ENCODE measurements at regions not wholly inside any gene's neighbourhood (a gene's known extent, or its start where the extent isn't known, plus 50 kb on each side); places are given as distances from the start of the nearest gene placed in this dataset.
A peak's percentile ranks its signal among the peaks of the same experiment; 100 is the strongest.

GRCh38 chr4:121599049-121599448 lies 97.7 kb downstream of the ANXA5 start:
- Histone ChIP-seq H4K20me1 (ENCODE audit: insufficient read depth, low read length) (no peaks in the 10 kb centered on the region), H3K9me3 (ENCODE audit: low read length) (no peaks in the 10 kb centered on the region), H3K36me3 (replicated peaks in 1 of 2; ENCODE audit: control insufficient read depth in 1 of 2, insufficient read depth in 2 of 2, low read length in 2 of 2) (no peaks in the 10 kb centered on the region), H3K27me3 (ENCODE audit: control insufficient read depth in 1 of 2, insufficient read depth in 2 of 2, low read length in 2 of 2) (no peaks in the 10 kb centered on the region), H3K9ac (ENCODE audit: insufficient read depth, low read depth, low read length) (no peak overlapping the region), H3K4me1 (ENCODE audit: insufficient read depth, low read length) (no peaks in the 10 kb centered on the region), H3K27ac (ENCODE audit: extremely low read length, insufficient read depth, low read length) (no peak overlapping the region), H3K4me3 (replicated peaks in 1 of 3; ENCODE audit: insufficient read depth in 1 of 3, low read depth in 2 of 3, low read length in 3 of 3) (no peak overlapping the region), H3K79me2 (ENCODE audit: insufficient read depth, low read length) (no peaks in the 10 kb centered on the region), H3K4me2 (ENCODE audit: low read depth, low read length) (no peak overlapping the region), H2AFZ (ENCODE audit: low read length) (no peak overlapping the region)
- WGBS (ENCODE audit: low lambda C conversion rate): 0% methylated on average over 3 of the region's 3 CpGs
- intact Hi-C loops (cut with micrococcal nuclease; ENCODE audit: unreplicated experiment): no loop called here
- DNase-seq (ENCODE audit: low spot score) (no peak), ATAC-seq (no peak), FAIRE-seq (no peak)
- BruUV-seq (replicated peaks): no TSS peak
- peak; percentile 69 for TF ChIP-seq NFE2L2 (IDR thresholded peaks at IDR 0.05; ENCODE audit: low read length)
- TF ChIP-seq YY1 (IDR thresholded peaks at IDR 0.05; ENCODE audit: insufficient read depth, insufficient replicate concordance, low read depth, low read length): no peak
- in situ Hi-C loops (cut with HindIII; ENCODE audit: extremely low pct_ligation_motif_present, low pct_unique_long_range_greater_than_20kb): no loop called here
- ChIA-PET POLR2A (no interaction called here), CTCF (ENCODE audit: low intra/inter-chr PET ratio, low total read pairs) (no interaction called here)

- CTCF ChIA-PET (ENCODE audit: low intra/inter-chr PET ratio, low total read pairs): no interaction called here
Observed at GRCh38 chr4:121597346-121597934, 99.3 kb downstream of the ANXA5 start.

More at GRCh38 chr4:121597346-121597934, 99.3 kb downstream of the ANXA5 start:
- Histone ChIP-seq H4K20me1 (ENCODE audit: insufficient read depth, low read length) (no peaks in the 10 kb centered on the region), H3K79me2 (ENCODE audit: insufficient read depth, low read length) (no peaks in the 10 kb centered on the region), H2AFZ (ENCODE audit: low read length) (no peak overlapping the region), H3K4me3 (replicated peaks in 1 of 3; ENCODE audit: insufficient read depth in 1 of 3, low read depth in 2 of 3, low read length in 3 of 3) (no peak overlapping the region), H3K4me2 (ENCODE audit: low read depth, low read length) (no peak overlapping the region), H3K4me1 (ENCODE audit: insufficient read depth, low read length) (no peaks in the 10 kb centered on the region), H3K9ac (ENCODE audit: insufficient read depth, low read depth, low read length) (no peak overlapping the region), H3K36me3 (replicated peaks in 1 of 2; ENCODE audit: control insufficient read depth in 1 of 2, insufficient read depth in 2 of 2, low read length in 2 of 2) (no peaks in the 10 kb centered on the region), H3K9me3 (ENCODE audit: low read length) (no peaks in the 10 kb centered on the region), H3K27me3 (ENCODE audit: control insufficient read depth in 1 of 2, insufficient read depth in 2 of 2, low read length in 2 of 2) (no peaks in the 10 kb centered on the region), H3K27ac (ENCODE audit: extremely low read length, insufficient read depth, low read length) (no peak overlapping the region)
- whole genome bisulfite sequencing (ENCODE audit: low lambda C conversion rate): 2% methylated on average over 2 of the region's 2 CpGs
- no peak for FAIRE-seq
- BruUV-seq (replicated peaks): no TSS peak
- no peak for ATAC-seq
- DNase-seq (ENCODE audit: low spot score): no peak
- intact Hi-C loops (cut with micrococcal nuclease; ENCODE audit: unreplicated experiment): no loop called here
- in situ Hi-C loops (cut with HindIII; ENCODE audit: extremely low pct_ligation_motif_present, low pct_unique_long_range_greater_than_20kb): no loop called here
- POLR2A ChIA-PET: no interaction called here
- no peak for TF ChIP-seq DNMT1 (CRISPR knock-in tag; IDR thresholded peaks at IDR 0.05)
